ENCODE measurements at regions not wholly inside any gene's neighbourhood (a gene's known extent, or its start where the extent isn't known, plus 50 kb on each side); places are given as distances from the start of the nearest gene placed in this dataset.

GRCh38 chr4:155524926-155525455 lies 141.7 kb upstream of the GUCY1A1 start:
- no peak overlapping the region for H3K4me3 ChIP-seq
- TF ChIP-seq EZH2phosphoT487 (IDR thresholded peaks at IDR 0.05; ENCODE audit: insufficient read depth, low read depth), result no peak
- no peak for TF ChIP-seq EZH2 (IDR thresholded peaks at IDR 0.05; ENCODE audit: insufficient read depth, poor library complexity, severe bottlenecking)
- WGBS, 2 experiments (ENCODE audit: low coverage in 1 of 2, low lambda C conversion rate in 2 of 2, missing lambda C conversion rate in 2 of 2), result 68% methylated on average over 3 of the region's 3 CpGs
- no peak for DNase-seq
- H3K9ac ChIP-seq, result no peak overlapping the region
- H3K9me3 ChIP-seq (ENCODE audit: low read depth), result no peaks in the 10 kb centered on the region
- no peaks in the 10 kb centered on the region for H4K20me1 ChIP-seq (ENCODE audit: insufficient read depth)
- H3K4me2 ChIP-seq (ENCODE audit: unreplicated experiment), result no peak overlapping the region
- no peak overlapping the region for H3K27ac ChIP-seq
- in situ Hi-C loops (cut with MboI), result no loop called here
- no peaks in the 10 kb centered on the region for H3K9me2 ChIP-seq (ENCODE audit: insufficient read depth)
- H3K36me3 ChIP-seq (ENCODE audit: low read depth), result no peaks in the 10 kb centered on the region
- no peak overlapping the region for H2AFZ ChIP-seq
- no peaks in the 10 kb centered on the region for H3K27me3 ChIP-seq (replicated peaks; ENCODE audit: insufficient read depth)
- H3F3A ChIP-seq (ENCODE audit: insufficient read depth), result no peaks in the 10 kb centered on the region
- no peaks in the 10 kb centered on the region for H3K4me1 ChIP-seq (ENCODE audit: insufficient read depth)
- H3K79me2 ChIP-seq (ENCODE audit: insufficient read depth), result no peaks in the 10 kb centered on the region

- no peaks in the 10 kb centered on the region for H3K36me3 ChIP-seq (ENCODE audit: low read depth)
- H3K4me1 ChIP-seq (ENCODE audit: insufficient read depth), result no peaks in the 10 kb centered on the region
- no peak overlapping the region for H2AFZ ChIP-seq
- no peaks in the 10 kb centered on the region for H3F3A ChIP-seq (ENCODE audit: insufficient read depth)
- no peaks in the 10 kb centered on the region for H3K9me2 ChIP-seq (ENCODE audit: insufficient read depth)
- DNase-seq, result no peak
- no peaks in the 10 kb centered on the region for H3K9me3 ChIP-seq (ENCODE audit: low read depth)
- H3K79me2 ChIP-seq (ENCODE audit: insufficient read depth), result no peaks in the 10 kb centered on the region
- H4K20me1 ChIP-seq (ENCODE audit: insufficient read depth), result no peaks in the 10 kb centered on the region
- no peak overlapping the region for H3K9ac ChIP-seq
- in situ Hi-C loops (cut with MboI), result no loop called here
- no peaks in the 10 kb centered on the region for H3K27me3 ChIP-seq (replicated peaks; ENCODE audit: insufficient read depth)
- no peak for TF ChIP-seq EZH2phosphoT487 (IDR thresholded peaks at IDR 0.05; ENCODE audit: insufficient read depth, low read depth)
- no peak for TF ChIP-seq EZH2 (IDR thresholded peaks at IDR 0.05; ENCODE audit: insufficient read depth, poor library complexity, severe bottlenecking)
- no peak overlapping the region for H3K4me2 ChIP-seq (ENCODE audit: unreplicated experiment)
- H3K4me3 ChIP-seq, result no peak overlapping the region
- 13 to 19% methylated on average over 2 of the region's 2 CpGs for WGBS, 2 experiments (ENCODE audit: low coverage in 1 of 2, low lambda C conversion rate in 2 of 2, missing lambda C conversion rate in 2 of 2)
- no peak overlapping the region for H3K27ac ChIP-seq
These were observed 143.3 kb upstream of the GUCY1A1 start for GRCh38 chr4:155523358-155523757.

- H3K9ac ChIP-seq, result no peak overlapping the region
These were observed 144.4 kb upstream of the GUCY1A1 start for GRCh38 chr4:155522201-155522600.

GRCh38 chr4:155521382-155521781 lies 144.6 kb upstream of the MAP9 start:
- H3K27me3 ChIP-seq (replicated peaks; ENCODE audit: insufficient read depth), result no peaks in the 10 kb centered on the region
- no peaks in the 10 kb centered on the region for H3F3A ChIP-seq (ENCODE audit: insufficient read depth)
- WGBS, 2 experiments (ENCODE audit: low coverage in 1 of 2, low lambda C conversion rate in 2 of 2, missing lambda C conversion rate in 2 of 2), result 43 to 44% methylated on average over 7 of the region's 7 CpGs
- no peak for TF ChIP-seq EZH2 (IDR thresholded peaks at IDR 0.05; ENCODE audit: insufficient read depth, poor library complexity, severe bottlenecking)
- TF ChIP-seq EZH2phosphoT487 (IDR thresholded peaks at IDR 0.05; ENCODE audit: insufficient read depth, low read depth), result no peak
- H3K9me3 ChIP-seq (ENCODE audit: low read depth), result no peaks in the 10 kb centered on the region
- no peak overlapping the region for H3K9ac ChIP-seq
- H4K20me1 ChIP-seq (ENCODE audit: insufficient read depth), result no peaks in the 10 kb centered on the region
- DNase-seq, result no peak
- no peaks in the 10 kb centered on the region for H3K79me2 ChIP-seq (ENCODE audit: insufficient read depth)
- no peak overlapping the region for H3K4me3 ChIP-seq
- no peaks in the 10 kb centered on the region for H3K9me2 ChIP-seq (ENCODE audit: insufficient read depth)
- H3K36me3 ChIP-seq (ENCODE audit: low read depth), result no peaks in the 10 kb centered on the region
- in situ Hi-C loops (cut with MboI), result no loop called here
- H3K4me2 ChIP-seq (ENCODE audit: unreplicated experiment), result no peak overlapping the region
- H3K27ac ChIP-seq, result no peak overlapping the region
- H3K4me1 ChIP-seq (ENCODE audit: insufficient read depth), result no peaks in the 10 kb centered on the region
- no peak overlapping the region for H2AFZ ChIP-seq

More at GRCh38 chr4:155522201-155522600, 144.4 kb upstream of the GUCY1A1 start:
- Histone ChIP-seq H3K9me3 (ENCODE audit: low read depth) (no peaks in the 10 kb centered on the region), H4K20me1 (ENCODE audit: insufficient read depth) (no peaks in the 10 kb centered on the region), H3K27ac (no peak overlapping the region), H3K4me3 (no peak overlapping the region), H3K79me2 (ENCODE audit: insufficient read depth) (no peaks in the 10 kb centered on the region), H3K9me2 (ENCODE audit: insufficient read depth) (no peaks in the 10 kb centered on the region), H3K36me3 (ENCODE audit: low read depth) (no peaks in the 10 kb centered on the region), H2AFZ (no peak overlapping the region), H3K27me3 (replicated peaks; ENCODE audit: insufficient read depth) (no peaks in the 10 kb centered on the region), H3F3A (ENCODE audit: insufficient read depth) (no peaks in the 10 kb centered on the region), H3K4me2 (ENCODE audit: unreplicated experiment) (no peak overlapping the region), H3K4me1 (ENCODE audit: insufficient read depth) (no peaks in the 10 kb centered on the region)
- WGBS, 2 experiments (ENCODE audit: low coverage in 1 of 2, low lambda C conversion rate in 2 of 2, missing lambda C conversion rate in 2 of 2), result 45 to 47% methylated on average over 2 of the region's 2 CpGs
- in situ Hi-C loops (cut with MboI), result no loop called here
- TF ChIP-seq EZH2 (IDR thresholded peaks at IDR 0.05; ENCODE audit: insufficient read depth, poor library complexity, severe bottlenecking) (no peak), EZH2phosphoT487 (IDR thresholded peaks at IDR 0.05; ENCODE audit: insufficient read depth, low read depth) (no peak)
- no peak for DNase-seq

All from GM23248 (cell line).